ENCODE measurements at regions not wholly inside any gene's neighbourhood (a gene's known extent, or its start where the extent isn't known, plus 50 kb on each side); places are given as distances from the start of the nearest gene placed in this dataset.

- TF ChIP-seq CTCF (IDR thresholded peaks at IDR 0.05; ENCODE audit: extremely low read depth, insufficient read depth, missing control alignments): no peak
- in situ Hi-C loops (cut with MboI; ENCODE audit: low pct_unique_long_range_greater_than_20kb, low sequenced_read_pairs, unreplicated experiment): no loop called here
- DNase-seq (ENCODE audit: low spot score): no peak
Observed at GRCh38 chr15:94004697-94005096, 226.7 kb upstream of the MCTP2 start.

- in situ Hi-C loops (cut with MboI; ENCODE audit: low pct_unique_long_range_greater_than_20kb, low sequenced_read_pairs, unreplicated experiment): no loop called here
- no peak for DNase-seq (ENCODE audit: low spot score)
- no peak for TF ChIP-seq CTCF (IDR thresholded peaks at IDR 0.05; ENCODE audit: extremely low read depth, insufficient read depth, missing control alignments)
Observed at GRCh38 chr15:94002041-94002440, 229.3 kb upstream of the MCTP2 start.

DNA sequence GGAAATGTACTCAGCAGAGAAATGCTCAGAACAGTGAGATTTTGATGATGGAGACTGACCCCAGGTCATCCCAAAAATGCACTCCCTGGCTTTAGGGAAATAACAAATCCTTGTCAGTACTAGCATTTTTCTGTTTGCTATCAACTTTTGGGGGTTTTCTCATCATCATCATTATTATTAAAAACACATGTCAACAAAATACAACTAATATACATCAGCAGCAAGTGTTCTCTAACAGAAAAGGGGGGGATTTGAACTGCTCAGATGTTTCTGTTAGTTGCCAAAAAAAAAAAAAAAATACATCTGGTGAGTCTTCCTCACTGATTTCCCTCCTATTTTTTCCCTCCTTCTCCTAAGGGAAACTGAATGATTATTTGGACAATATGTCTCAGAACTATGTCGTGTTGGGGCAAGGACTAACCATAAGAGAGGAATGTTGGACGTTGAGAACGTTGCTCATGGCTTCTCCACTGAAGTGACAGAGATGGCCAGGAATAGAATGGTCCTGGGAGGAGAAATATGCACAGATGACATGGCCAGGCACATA, 230.0 kb upstream of the MCTP2 start:
- no peak for TF ChIP-seq CTCF (IDR thresholded peaks at IDR 0.05; ENCODE audit: extremely low read depth, insufficient read depth, missing control alignments)

DNA sequence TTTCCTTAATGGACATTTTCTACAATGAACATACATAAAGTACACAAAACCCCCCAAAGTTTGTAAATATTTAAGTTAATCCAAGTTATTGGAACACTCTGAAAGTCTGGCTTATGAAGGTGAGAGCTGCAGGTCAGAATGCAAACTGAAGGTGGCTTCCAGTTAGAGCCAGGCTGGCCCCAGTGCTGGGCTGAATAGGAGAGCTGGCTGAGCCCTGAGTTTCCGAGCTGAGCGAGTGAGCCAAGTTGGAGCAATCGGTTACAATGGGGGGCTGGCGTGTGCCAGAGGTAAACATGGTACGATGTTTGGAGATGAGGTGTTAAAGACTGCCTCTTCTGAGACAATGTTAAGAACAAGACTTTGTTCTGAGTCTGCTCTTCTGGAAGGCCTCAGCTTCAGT, 230.8 kb upstream of the MCTP2 start:
- in situ Hi-C loops (cut with MboI; ENCODE audit: low pct_unique_long_range_greater_than_20kb, low sequenced_read_pairs, unreplicated experiment): no loop called here
- TF ChIP-seq CTCF (IDR thresholded peaks at IDR 0.05; ENCODE audit: extremely low read depth, insufficient read depth, missing control alignments): no peak
- DNase-seq (ENCODE audit: low spot score): no peak

More for the DNA sequence above, 230.0 kb upstream of the MCTP2 start:
- no peak for DNase-seq (ENCODE audit: low spot score)
- in situ Hi-C loops (cut with MboI; ENCODE audit: low pct_unique_long_range_greater_than_20kb, low sequenced_read_pairs, unreplicated experiment): no loop called here

- peak; percentile 25 for DNase-seq (ENCODE audit: low spot score)
- peak; percentile 70 for TF ChIP-seq CTCF (IDR thresholded peaks at IDR 0.05; ENCODE audit: extremely low read depth, insufficient read depth, missing control alignments)
- in situ Hi-C loops (cut with MboI; ENCODE audit: low pct_unique_long_range_greater_than_20kb, low sequenced_read_pairs, unreplicated experiment): no loop called here
Observed at GRCh38 chr15:93997071-93997658, 234.2 kb upstream of the MCTP2 start.

- in situ Hi-C loops (cut with MboI; ENCODE audit: low pct_unique_long_range_greater_than_20kb, low sequenced_read_pairs, unreplicated experiment): no loop called here
- DNase-seq (ENCODE audit: low spot score): no peak
- no peak for TF ChIP-seq CTCF (IDR thresholded peaks at IDR 0.05; ENCODE audit: extremely low read depth, insufficient read depth, missing control alignments)
Observed at GRCh38 chr15:93989440-93989998, 241.8 kb upstream of the MCTP2 start.

All from GM13977 (cell line).